ENCODE measurements at regions not wholly inside any gene's neighbourhood (a gene's known extent, or its start where the extent isn't known, plus 50 kb on each side); places are given as distances from the start of the nearest gene placed in this dataset.

- 80 to 84% methylated on average over 7 of the region's 7 CpGs for WGBS, 2 donors
- DNase-seq: no peak
- intact Hi-C loops (cut with DNase I): no loop called here
- TF ChIP-seq, protein P1, sequence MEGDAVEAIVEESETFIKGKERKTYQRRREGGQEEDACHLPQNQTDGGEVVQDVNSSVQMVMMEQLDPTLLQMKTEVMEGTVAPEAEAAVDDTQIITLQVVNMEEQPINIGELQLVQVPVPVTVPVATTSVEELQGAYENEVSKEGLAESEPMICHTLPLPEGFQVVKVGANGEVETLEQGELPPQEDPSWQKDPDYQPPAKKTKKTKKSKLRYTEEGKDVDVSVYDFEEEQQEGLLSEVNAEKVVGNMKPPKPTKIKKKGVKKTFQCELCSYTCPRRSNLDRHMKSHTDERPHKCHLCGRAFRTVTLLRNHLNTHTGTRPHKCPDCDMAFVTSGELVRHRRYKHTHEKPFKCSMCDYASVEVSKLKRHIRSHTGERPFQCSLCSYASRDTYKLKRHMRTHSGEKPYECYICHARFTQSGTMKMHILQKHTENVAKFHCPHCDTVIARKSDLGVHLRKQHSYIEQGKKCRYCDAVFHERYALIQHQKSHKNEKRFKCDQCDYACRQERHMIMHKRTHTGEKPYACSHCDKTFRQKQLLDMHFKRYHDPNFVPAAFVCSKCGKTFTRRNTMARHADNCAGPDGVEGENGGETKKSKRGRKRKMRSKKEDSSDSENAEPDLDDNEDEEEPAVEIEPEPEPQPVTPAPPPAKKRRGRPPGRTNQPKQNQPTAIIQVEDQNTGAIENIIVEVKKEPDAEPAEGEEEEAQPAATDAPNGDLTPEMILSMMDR (IDR thresholded peaks at IDR 0.05): no peak
- TF ChIP-seq POLR2A (IDR thresholded peaks at IDR 0.05) (no peak), EP300 (IDR thresholded peaks at IDR 0.05) (no peak), POLR2AphosphoS5 (IDR thresholded peaks at IDR 0.05) (no peak)
- no peaks in the 10 kb centered on the region for H3K4me1 ChIP-seq
- no peak overlapping the region for H3K27ac ChIP-seq
- H3K36me3 ChIP-seq: no peaks in the 10 kb centered on the region
- H3K4me3 ChIP-seq: no peak overlapping the region
- H3K27me3 ChIP-seq: no peaks in the 10 kb centered on the region
- no peaks in the 10 kb centered on the region for H3K9me3 ChIP-seq
Observed at GRCh38 chr12:28631831-28632230, 441.6 kb downstream of the CCDC91 start.

DNA sequence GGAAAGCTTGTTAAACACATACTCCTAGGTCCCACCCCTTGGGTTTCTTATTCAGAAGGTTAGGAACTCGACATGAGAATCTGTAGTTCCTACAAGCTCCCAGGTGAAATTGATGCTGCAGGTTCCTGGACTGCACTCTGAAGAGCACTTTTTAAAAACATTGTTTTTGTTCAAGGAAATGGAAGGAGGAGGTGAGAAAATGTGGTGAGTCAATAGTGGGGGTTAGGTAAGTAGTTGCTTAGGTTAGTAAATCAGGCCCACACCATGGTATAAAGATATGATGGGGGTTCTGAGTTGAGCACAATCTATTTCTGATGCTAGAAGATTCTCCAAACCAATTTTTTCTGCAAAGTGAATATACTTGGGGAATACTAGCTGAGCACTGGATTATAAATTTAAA, 450.3 kb downstream of the CCDC91 start:
- 42 to 66% methylated on average over 1 of the region's 1 CpG for WGBS, 2 donors

DNA sequence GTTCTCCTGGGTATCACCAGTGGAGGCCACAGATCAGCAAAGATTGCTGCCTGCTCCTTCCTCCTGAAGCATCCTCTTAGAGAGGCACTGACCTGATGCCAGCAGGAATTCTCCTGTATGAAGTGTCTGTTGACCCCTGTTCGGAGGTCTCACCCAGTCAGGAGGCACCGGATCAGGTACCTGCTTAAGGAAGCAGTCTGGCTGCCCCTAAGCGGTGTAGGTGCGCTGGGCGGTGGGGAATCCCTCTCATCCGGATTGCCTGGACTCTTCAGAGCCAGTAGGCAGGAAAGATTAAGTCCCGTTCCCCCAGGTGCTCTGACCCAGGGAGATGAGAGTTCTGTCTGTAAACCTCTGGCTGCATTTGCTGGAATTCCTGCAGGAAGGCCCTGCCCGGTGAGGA, 455.2 kb downstream of the CCDC91 start:
- Histone ChIP-seq H3K36me3 (no peaks in the 10 kb centered on the region), H3K9me3 (no peaks in the 10 kb centered on the region), H3K27ac (no peak overlapping the region), H3K4me3 (no peak overlapping the region), H3K27me3 (no peaks in the 10 kb centered on the region), H3K4me1 (no peaks in the 10 kb centered on the region)
- no peak for DNase-seq
- intact Hi-C loops (cut with DNase I): no loop called here
- 82 to 94% methylated on average over 8 of the region's 8 CpGs for WGBS, 2 donors
- TF ChIP-seq, protein P1 (IDR thresholded peaks at IDR 0.05): no peak
- TF ChIP-seq POLR2A (IDR thresholded peaks at IDR 0.05) (no peak), POLR2AphosphoS5 (IDR thresholded peaks at IDR 0.05) (no peak), EP300 (IDR thresholded peaks at IDR 0.05) (no peak)

More for the DNA sequence above, 450.3 kb downstream of the CCDC91 start:
- TF ChIP-seq, protein P1 (IDR thresholded peaks at IDR 0.05): no peak
- TF ChIP-seq EP300 (IDR thresholded peaks at IDR 0.05): no peak
- no peak for TF ChIP-seq POLR2A (IDR thresholded peaks at IDR 0.05)
- no peak for TF ChIP-seq POLR2AphosphoS5 (IDR thresholded peaks at IDR 0.05)
- Histone ChIP-seq H3K4me1 (no peaks in the 10 kb centered on the region), H3K4me3 (no peak overlapping the region), H3K27me3 (no peaks in the 10 kb centered on the region), H3K27ac (no peak overlapping the region), H3K36me3 (no peaks in the 10 kb centered on the region), H3K9me3 (no peaks in the 10 kb centered on the region)
- no peak for DNase-seq
- intact Hi-C loops (cut with DNase I): no loop called here

GRCh38 chr12:28645891-28646290, 455.6 kb downstream of the CCDC91 start:
- WGBS, 2 donors: 95 to 96% methylated on average over 13 of the region's 13 CpGs
- Histone ChIP-seq H3K4me3 (no peak overlapping the region), H3K4me1 (no peaks in the 10 kb centered on the region), H3K9me3 (no peaks in the 10 kb centered on the region), H3K27me3 (no peaks in the 10 kb centered on the region), H3K36me3 (no peaks in the 10 kb centered on the region), H3K27ac (no peak overlapping the region)
- DNase-seq: no peak
- TF ChIP-seq POLR2AphosphoS5 (IDR thresholded peaks at IDR 0.05): no peak
- TF ChIP-seq EP300 (IDR thresholded peaks at IDR 0.05): no peak
- TF ChIP-seq POLR2A (IDR thresholded peaks at IDR 0.05): no peak
- TF ChIP-seq, protein P1 (IDR thresholded peaks at IDR 0.05): no peak
- intact Hi-C loops (cut with DNase I): no loop called here

- WGBS, 2 donors: 95 to 99% methylated on average over 1 of the region's 1 CpG
- H3K27me3 ChIP-seq: no peaks in the 10 kb centered on the region
- intact Hi-C loops (cut with DNase I): no loop called here
- no peak for TF ChIP-seq EP300 (IDR thresholded peaks at IDR 0.05)
- no peak for TF ChIP-seq POLR2A (IDR thresholded peaks at IDR 0.05)
- TF ChIP-seq POLR2AphosphoS5 (IDR thresholded peaks at IDR 0.05): no peak
- TF ChIP-seq, protein P1 (IDR thresholded peaks at IDR 0.05): no peak
- no peaks in the 10 kb centered on the region for H3K4me1 ChIP-seq
- no peaks in the 10 kb centered on the region for H3K9me3 ChIP-seq
- no peaks in the 10 kb centered on the region for H3K36me3 ChIP-seq
- DNase-seq: no peak
- no peak overlapping the region for H3K27ac ChIP-seq
- H3K4me3 ChIP-seq: no peak overlapping the region
Observed at GRCh38 chr12:28650906-28651305, 460.6 kb downstream of the CCDC91 start.
